HG03139 (cell line): ENCODE measurements at regions not wholly inside any gene's neighbourhood (a gene's known extent, or its start where the extent isn't known, plus 50 kb on each side); places are given as distances from the start of the nearest gene placed in this dataset.

Source experiments
- ATAC-seq: cut with Tn5 transposase; IDR thresholded peaks from one replicate; pipeline ENCODE4 v1.9.1; 2021; ENCODE audit not compliant: unreplicated experiment

GRCh38 chr3:31409866-31410265, 122.9 kb upstream of the STT3B start:
- ATAC-seq = no peak

- no peak for ATAC-seq
Measured at GRCh38 chr3:31410411-31410810, 122.3 kb upstream of the STT3B start.

- ATAC-seq = no peak
Measured at GRCh38 chr3:31412832-31413231, 119.9 kb upstream of the STT3B start.

GRCh38 chr3:31413515-31413914, 119.2 kb upstream of the STT3B start:
- no peak for ATAC-seq

GRCh38 chr3:31416980-31417379, 115.7 kb upstream of the STT3B start:
- no peak for ATAC-seq

- no peak for ATAC-seq
Measured at GRCh38 chr3:31417486-31417885, 115.2 kb upstream of the STT3B start.

- ATAC-seq = no peak
Measured at GRCh38 chr3:31420311-31420710, 112.4 kb upstream of the STT3B start.

- ATAC-seq = no peak
Measured at GRCh38 chr3:31421314-31422048, 111.2 kb upstream of the STT3B start.

GRCh38 chr3:31422237-31422636, 110.5 kb upstream of the STT3B start:
- no peak for ATAC-seq

- no peak for ATAC-seq
Measured at GRCh38 chr3:31423482-31423881, 109.2 kb upstream of the STT3B start.

- ATAC-seq = no peak
Measured at GRCh38 chr3:31425401-31425800, 107.3 kb upstream of the STT3B start.

GRCh38 chr3:31427623-31428022, 105.1 kb upstream of the STT3B start:
- no peak for ATAC-seq

- ATAC-seq = no peak
Measured at GRCh38 chr3:31431321-31431720, 101.4 kb upstream of the STT3B start.

GRCh38 chr3:31432897-31433678, 99.6 kb upstream of the STT3B start:
- ATAC-seq = no peak

- no peak for ATAC-seq
Measured at GRCh38 chr3:31433679-31433992, 99.1 kb upstream of the STT3B start.

GRCh38 chr3:31434819-31435218, 97.9 kb upstream of the STT3B start:
- ATAC-seq = no peak

- no peak for ATAC-seq
Measured at GRCh38 chr3:31436830-31437229, 95.9 kb upstream of the STT3B start.

GRCh38 chr3:31438742-31439141, 94.0 kb upstream of the STT3B start:
- no peak for ATAC-seq

- ATAC-seq = no peak
Measured at GRCh38 chr3:31439890-31440750, 92.6 kb upstream of the STT3B start.

- ATAC-seq = no peak
Measured at GRCh38 chr3:31440878-31441277, 91.8 kb upstream of the STT3B start.

- ATAC-seq = no peak
Measured at GRCh38 chr3:31442755-31443154, 90.0 kb upstream of the STT3B start.
